Trophoblast cell (in vitro differentiated cells and primary cell): ENCODE measurements at regions not wholly inside any gene's neighbourhood (a gene's known extent, or its start where the extent isn't known, plus 50 kb on each side); places are given as distances from the start of the nearest gene placed in this dataset.
A peak's percentile ranks its signal among the peaks of the same experiment; 100 is the strongest.

Source experiments
- DNase-seq, 2 donors: peaks; one replicate each; pipeline ENCODE4 v3.0.0-alpha.2; 2016
- H2AFZ ChIP-seq: 2 replicates; pipeline ENCODE4 v1.6.1; 2013; ENCODE audit warnings: low read length, moderate library complexity, mild to moderate bottlenecking; ENCODE audit not compliant: insufficient read depth, poor library complexity
- H2AK5ac ChIP-seq: 2 replicates; pipeline ENCODE4 v1.6.1; 2013; ENCODE audit warnings: mild to moderate bottlenecking, low read length
- H2BK120ac ChIP-seq: 2 replicates; pipeline ENCODE4 v1.6.1; 2013; ENCODE audit warnings: low read length, mild to moderate bottlenecking, moderate library complexity; ENCODE audit not compliant: insufficient read depth, poor library complexity
- H2BK12ac ChIP-seq: 2 replicates; pipeline ENCODE4 v1.6.1; 2013; ENCODE audit warnings: mild to moderate bottlenecking, low read length, moderate library complexity
- H2BK5ac ChIP-seq: 2 replicates; pipeline ENCODE4 v1.6.1; 2013; ENCODE audit warnings: low read length, low read depth, moderate library complexity, mild to moderate bottlenecking; ENCODE audit not compliant: poor library complexity
- H3K14ac ChIP-seq: 2 replicates; pipeline ENCODE4 v1.6.1; 2013; ENCODE audit warnings: mild to moderate bottlenecking, low read length
- H3K18ac ChIP-seq: 2 replicates; pipeline ENCODE4 v1.6.1; 2013; ENCODE audit warnings: mild to moderate bottlenecking, low read length
- H3K23ac ChIP-seq: 2 replicates; pipeline ENCODE4 v1.6.1; 2013; ENCODE audit warnings: low read length
- H3K27ac ChIP-seq: 2 replicates; pipeline ENCODE4 v1.5.1; 2013; ENCODE audit warnings: low read depth, mild to moderate bottlenecking, inconsistent platforms, low read length, moderate library complexity
- H3K27me3 ChIP-seq: 2 replicates; pipeline ENCODE4 v1.6.1; 2013; ENCODE audit warnings: inconsistent platforms, mild to moderate bottlenecking, low read length, moderate library complexity; ENCODE audit not compliant: insufficient read depth
- H3K36me3 ChIP-seq, 2 experiments: 1 replicate in 1 of 2; 2 replicates in 1 of 2; pipeline ENCODE4 v1.6.1; 2013; ENCODE audit warnings: low read length in 2 of 2, mild to moderate bottlenecking in 2 of 2, moderate library complexity in 1 of 2; ENCODE audit not compliant: insufficient read depth in 2 of 2, control insufficient read depth in 1 of 2
- H3K4ac ChIP-seq: 2 replicates; pipeline ENCODE4 v1.6.1; 2013; ENCODE audit warnings: low read depth, mild to moderate bottlenecking, low read length, moderate library complexity
- H3K4me1 ChIP-seq, 2 experiments: 1 replicate in 1 of 2; 2 replicates in 1 of 2; pipeline ENCODE4 v1.6.1; 2013; ENCODE audit warnings: low read length in 2 of 2, mild to moderate bottlenecking in 2 of 2, moderate library complexity in 1 of 2; ENCODE audit not compliant: insufficient read depth in 2 of 2, control insufficient read depth in 1 of 2
- H3K4me2 ChIP-seq: 2 replicates; pipeline ENCODE4 v1.6.1; 2013; ENCODE audit warnings: inconsistent platforms, mild to moderate bottlenecking, low read length, moderate library complexity
- H3K4me3 ChIP-seq: 2 replicates; pipeline ENCODE4 v1.5.1; 2013; ENCODE audit warnings: mild to moderate bottlenecking, low read depth, low read length, inconsistent platforms
- H3K79me1 ChIP-seq: one replicate; pipeline ENCODE4 v1.6.1; 2013; ENCODE audit warnings: low read length
- H3K79me2 ChIP-seq: 2 replicates; pipeline ENCODE4 v1.6.1; 2013; ENCODE audit warnings: low read length, mild to moderate bottlenecking; ENCODE audit not compliant: control insufficient read depth, insufficient read depth, poor library complexity
- H3K9ac ChIP-seq: 2 replicates; pipeline ENCODE4 v1.6.1; 2013; ENCODE audit warnings: mild to moderate bottlenecking, low read length
- H3K9me3 ChIP-seq: 2 replicates; pipeline ENCODE4 v1.6.1; 2013; ENCODE audit warnings: low read depth, mild to moderate bottlenecking, control low read depth, inconsistent platforms, low read length; ENCODE audit not compliant: insufficient read depth
- H4K12ac ChIP-seq: 2 replicates; pipeline ENCODE4 v1.6.1; 2013; ENCODE audit warnings: low read depth, mild to moderate bottlenecking, low read length, moderate library complexity
- H4K8ac ChIP-seq: 2 replicates; pipeline ENCODE4 v1.6.1; 2013; ENCODE audit warnings: low read depth, mild to moderate bottlenecking, low read length, moderate library complexity
- H4K91ac ChIP-seq: one replicate; pipeline ENCODE4 v1.6.1; 2013; ENCODE audit warnings: low read depth, mild to moderate bottlenecking, low read length, moderate library complexity
- WGBS: extraction: QIAGEN DNeasy Blood & Tissue Kit; methylation state at CpG from one replicate; pipeline ENCODE4 v1.1.7; 2013; ENCODE audit warnings: missing lambda C conversion rate; ENCODE audit not compliant: insufficient read length, insufficient coverage; ENCODE audit errors: extremely low coverage; 5-methylcytosine and 5-hydroxymethylcytosine counted together

DNA sequence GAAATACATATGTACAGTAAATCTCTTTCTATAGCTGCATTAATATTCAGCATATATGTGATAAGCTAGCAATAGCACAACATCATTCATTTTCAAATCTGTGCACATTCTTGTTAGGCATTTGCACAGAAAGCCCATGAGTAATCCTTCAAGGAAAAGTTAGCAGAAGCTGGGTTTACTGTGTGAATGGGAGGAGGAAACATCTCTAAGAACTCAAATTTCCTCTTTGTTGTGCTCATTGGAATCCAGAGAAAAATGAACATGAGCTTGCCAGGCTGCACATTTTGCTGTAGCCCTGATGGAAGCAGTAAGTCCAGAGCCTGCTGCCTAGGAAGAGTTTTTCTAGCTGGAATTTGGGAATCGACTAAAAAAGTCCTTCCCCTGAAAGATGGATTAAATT lies 214.2 kb upstream of the FOXD3 start:
- H3K14ac ChIP-seq: no peak overlapping the region
- H3K4me1 ChIP-seq: peaks cover 0 to 2% of the 10 kb centered on the region in 2 experiments
- H3K27me3 ChIP-seq: no peaks in the 10 kb centered on the region
- DNase-seq: no peak
- H3K4me2 ChIP-seq: no peak overlapping the region
- no peak overlapping the region for H2BK5ac ChIP-seq
- H4K8ac ChIP-seq: no peak overlapping the region
- no peak overlapping the region for H4K91ac ChIP-seq
- WGBS: no CpG with 5 or more reads among the region's 1 CpG
- H3K9me3 ChIP-seq: no peaks in the 10 kb centered on the region
- H2AFZ ChIP-seq: no peak overlapping the region
- no peak overlapping the region for H3K9ac ChIP-seq
- no peak overlapping the region for H3K4ac ChIP-seq
- no peak overlapping the region for H4K12ac ChIP-seq
- no peaks in the 10 kb centered on the region for H3K79me1 ChIP-seq
- H2BK12ac ChIP-seq: no peak overlapping the region
- H3K18ac ChIP-seq: no peak overlapping the region
- H3K36me3 ChIP-seq: no peaks in the 10 kb centered on the region
- H3K79me2 ChIP-seq: no peaks in the 10 kb centered on the region
- no peak overlapping the region for H3K23ac ChIP-seq
- no peak overlapping the region for H2AK5ac ChIP-seq
- H3K4me3 ChIP-seq: no peak overlapping the region
- H2BK120ac ChIP-seq: no peak overlapping the region
- H3K27ac ChIP-seq: no peak overlapping the region

DNA sequence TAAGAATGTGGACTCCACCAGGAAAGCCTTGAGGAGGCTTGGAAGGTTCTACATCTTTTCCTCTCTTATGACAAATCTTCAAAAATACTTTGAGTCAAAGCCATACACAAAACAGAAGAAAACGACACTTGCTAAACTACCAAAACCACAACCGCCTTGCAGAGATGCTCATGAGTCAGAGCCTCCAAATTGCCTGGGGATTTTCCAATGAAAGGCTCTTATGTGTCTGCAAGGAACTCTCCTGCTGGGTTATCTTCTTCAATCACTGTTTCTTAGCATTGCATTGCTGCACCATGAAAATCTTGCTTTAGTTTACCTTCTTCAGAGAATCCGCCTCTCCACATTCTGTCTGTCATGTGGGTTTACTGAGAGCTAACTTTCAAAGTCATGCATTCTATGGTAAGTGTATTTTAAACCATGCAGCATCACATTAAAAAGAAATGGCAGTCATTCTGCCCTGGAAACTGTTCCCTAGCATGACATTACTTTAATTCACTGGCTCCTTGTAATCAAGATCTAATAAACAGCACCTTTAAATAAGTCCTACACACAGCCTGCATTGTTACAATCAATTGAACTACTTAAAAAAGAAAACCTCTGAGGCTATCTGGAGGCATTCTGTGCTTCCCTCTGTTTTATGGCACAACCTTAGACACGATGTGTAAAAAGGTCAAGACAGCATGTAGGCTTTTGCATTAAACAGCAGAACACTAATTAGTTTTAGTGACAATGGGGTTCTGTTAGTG lies 210.0 kb upstream of the FOXD3 start:
- Histone ChIP-seq H3K9ac (no peak overlapping the region), H3K18ac (no peak overlapping the region), H3K79me1 (no peaks in the 10 kb centered on the region), H4K8ac (no peak overlapping the region), H2AFZ (no peak overlapping the region), H3K23ac (no peak overlapping the region), H3K36me3 (no peaks in the 10 kb centered on the region), H3K4ac (no peak overlapping the region), H2BK120ac (no peak overlapping the region), H3K27ac (no peak overlapping the region), H3K4me3 (no peak overlapping the region), H3K4me1 (peaks cover 0 to 2% of the 10 kb centered on the region in 2 experiments), H3K4me2 (no peak overlapping the region), H2BK12ac (no peak overlapping the region), H3K14ac (no peak overlapping the region), H4K91ac (no peak overlapping the region), H3K79me2 (no peaks in the 10 kb centered on the region), H4K12ac (no peak overlapping the region), H2BK5ac (no peak overlapping the region), H3K27me3 (no peaks in the 10 kb centered on the region), H3K9me3 (no peaks in the 10 kb centered on the region), H2AK5ac (no peak overlapping the region)
- peak in 1 of 2 donors; percentile 4 for DNase-seq
- no CpG with 5 or more reads among the region's 4 CpGs for WGBS

DNA sequence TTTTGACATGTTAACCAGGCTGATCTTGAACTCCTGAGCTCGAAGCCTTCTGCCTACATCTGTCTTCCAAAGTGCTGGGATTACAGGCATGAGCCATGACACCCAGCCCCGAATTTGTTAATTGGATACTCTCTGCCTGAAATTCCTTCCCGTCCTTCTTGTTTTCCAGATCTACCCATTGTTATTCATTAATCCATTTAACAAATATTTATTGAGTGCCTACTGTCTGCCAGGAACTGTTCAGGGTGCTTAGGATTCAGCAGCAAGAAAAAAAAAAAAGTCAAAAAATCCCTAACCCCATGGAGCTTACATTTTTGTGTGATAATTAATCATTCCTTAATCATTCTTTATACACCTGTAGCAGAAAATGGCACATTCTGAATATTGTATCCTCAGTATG lies 206.8 kb upstream of the FOXD3 start:
- no peak overlapping the region for H3K23ac ChIP-seq
- H3K9ac ChIP-seq: no peak overlapping the region
- no peaks in the 10 kb centered on the region for H3K79me1 ChIP-seq
- H3K79me2 ChIP-seq: no peaks in the 10 kb centered on the region
- WGBS: no CpG with 5 or more reads among the region's 3 CpGs
- H3K18ac ChIP-seq: no peak overlapping the region
- no peak overlapping the region for H2AK5ac ChIP-seq
- no peak overlapping the region for H3K4ac ChIP-seq
- H3K27me3 ChIP-seq: no peaks in the 10 kb centered on the region
- H3K27ac ChIP-seq: no peak overlapping the region
- H2BK120ac ChIP-seq: no peak overlapping the region
- no peak overlapping the region for H3K4me2 ChIP-seq
- no peak overlapping the region for H2BK12ac ChIP-seq
- H3K4me3 ChIP-seq: no peak overlapping the region
- no peak overlapping the region for H3K14ac ChIP-seq
- H3K9me3 ChIP-seq: no peaks in the 10 kb centered on the region
- no peak overlapping the region for H4K91ac ChIP-seq
- H2AFZ ChIP-seq: no peak overlapping the region
- no peak overlapping the region for H2BK5ac ChIP-seq
- no peak overlapping the region for H4K8ac ChIP-seq
- H3K36me3 ChIP-seq: no peaks in the 10 kb centered on the region
- peaks cover 0 to 2% of the 10 kb centered on the region in 2 experiments for H3K4me1 ChIP-seq
- H4K12ac ChIP-seq: no peak overlapping the region
- no peak for DNase-seq

DNA sequence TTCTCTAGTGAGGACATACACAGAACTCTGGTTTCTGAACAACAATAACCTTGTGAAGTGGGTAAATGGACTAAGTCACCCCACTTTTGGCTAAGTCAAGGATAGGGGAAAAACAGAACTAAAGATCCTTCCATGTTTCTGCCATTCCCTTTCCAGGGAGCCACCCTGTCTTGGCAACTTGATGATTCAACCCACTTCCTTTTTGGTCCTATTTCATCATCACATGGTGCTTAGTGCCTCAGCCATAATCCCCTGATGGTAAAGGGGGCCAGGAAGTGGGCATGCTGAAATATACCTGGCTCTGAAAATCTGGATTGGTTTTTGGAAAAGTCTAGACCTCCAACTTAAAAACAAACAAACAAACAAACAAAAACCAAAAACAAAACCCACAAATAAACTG lies 206.4 kb upstream of the FOXD3 start:
- Histone ChIP-seq H3K9me3 (no peaks in the 10 kb centered on the region), H3K4me1 (peaks cover 0 to 2% of the 10 kb centered on the region in 2 experiments), H3K23ac (no peak overlapping the region), H3K79me1 (no peaks in the 10 kb centered on the region), H3K9ac (no peak overlapping the region), H4K91ac (no peak overlapping the region), H3K4me2 (no peak overlapping the region), H3K4me3 (no peak overlapping the region), H2BK12ac (no peak overlapping the region), H3K4ac (no peak overlapping the region), H3K79me2 (no peaks in the 10 kb centered on the region), H3K18ac (no peak overlapping the region), H4K12ac (no peak overlapping the region), H2BK120ac (no peak overlapping the region), H3K27me3 (no peaks in the 10 kb centered on the region), H2AK5ac (no peak overlapping the region), H2AFZ (no peak overlapping the region), H4K8ac (no peak overlapping the region), H3K36me3 (no peaks in the 10 kb centered on the region), H2BK5ac (no peak overlapping the region), H3K27ac (no peak overlapping the region), H3K14ac (no peak overlapping the region)
- no peak for DNase-seq
